ENCODE measurements at regions not wholly inside any gene's neighbourhood (a gene's known extent, or its start where the extent isn't known, plus 50 kb on each side); places are given as distances from the start of the nearest gene placed in this dataset.

- DNase-seq (no peak), ATAC-seq (no peak)
- no peaks in the 10 kb centered on the region for H3K9me3 Mint-ChIP-seq
- H3K27me3 Mint-ChIP-seq: peaks cover 3% of the 10 kb centered on the region
- H3K4me3 Mint-ChIP-seq: no peak overlapping the region
- ChIA-PET POLR2A (no interaction called here), CTCF (no interaction called here)
- no peaks in the 10 kb centered on the region for H3K36me3 Mint-ChIP-seq (ENCODE audit: low read depth)
- no peak for TF ChIP-seq CTCF (IDR thresholded peaks at IDR 0.05)
- intact Hi-C loops (cut with micrococcal nuclease): no loop called here
- H3K27ac Mint-ChIP-seq: no peak overlapping the region
- H3K4me1 Mint-ChIP-seq (ENCODE audit: low read depth): no peaks in the 10 kb centered on the region
These were observed 468.0 kb downstream of the EPM2A start for GRCh38 chr6:145267076-145267867.

- Mint-ChIP-seq H3K4me1 (ENCODE audit: low read depth) (no peaks in the 10 kb centered on the region), H3K36me3 (ENCODE audit: low read depth) (no peaks in the 10 kb centered on the region), H3K27ac (no peak overlapping the region), H3K4me3 (no peak overlapping the region), H3K9me3 (no peaks in the 10 kb centered on the region), H3K27me3 (peaks cover 3% of the 10 kb centered on the region)
- intact Hi-C loops (cut with micrococcal nuclease): no loop called here
- ATAC-seq (no peak), DNase-seq (no peak)
- CTCF ChIA-PET: no interaction called here
- no peak for TF ChIP-seq CTCF (IDR thresholded peaks at IDR 0.05)
- POLR2A ChIA-PET: no interaction called here
These were observed 464.9 kb downstream of the EPM2A start for GRCh38 chr6:145270464-145270863.

- DNase-seq (no peak), ATAC-seq (no peak)
- H3K9me3 Mint-ChIP-seq: no peaks in the 10 kb centered on the region
- intact Hi-C loops (cut with micrococcal nuclease): no loop called here
- peaks cover 2% of the 10 kb centered on the region for H3K27me3 Mint-ChIP-seq
- CTCF ChIA-PET: no interaction called here
- no peaks in the 10 kb centered on the region for H3K36me3 Mint-ChIP-seq (ENCODE audit: low read depth)
- no peak overlapping the region for H3K27ac Mint-ChIP-seq
- no peak overlapping the region for H3K4me3 Mint-ChIP-seq
- H3K4me1 Mint-ChIP-seq (ENCODE audit: low read depth): no peaks in the 10 kb centered on the region
- POLR2A ChIA-PET: no interaction called here
- no peak for TF ChIP-seq CTCF (IDR thresholded peaks at IDR 0.05)
These were observed 464.3 kb downstream of the EPM2A start for GRCh38 chr6:145271040-145271439.

- Mint-ChIP-seq H3K27ac (no peak overlapping the region), H3K9me3 (no peaks in the 10 kb centered on the region), H3K36me3 (ENCODE audit: low read depth) (no peaks in the 10 kb centered on the region), H3K27me3 (peaks cover 2% of the 10 kb centered on the region), H3K4me1 (ENCODE audit: low read depth) (no peaks in the 10 kb centered on the region), H3K4me3 (no peak overlapping the region)
- TF ChIP-seq CTCF (IDR thresholded peaks at IDR 0.05): no peak
- intact Hi-C loops (cut with micrococcal nuclease): no loop called here
- DNase-seq (no peak), ATAC-seq (no peak)
- POLR2A ChIA-PET: no interaction called here
- CTCF ChIA-PET: no interaction called here
These were observed 463.7 kb downstream of the EPM2A start for GRCh38 chr6:145271577-145271976.

- no peaks in the 10 kb centered on the region for H3K9me3 Mint-ChIP-seq
- no peaks in the 10 kb centered on the region for H3K4me1 Mint-ChIP-seq (ENCODE audit: low read depth)
- intact Hi-C loops (cut with micrococcal nuclease): no loop called here
- H3K27me3 Mint-ChIP-seq: peaks cover 2% of the 10 kb centered on the region
- H3K36me3 Mint-ChIP-seq (ENCODE audit: low read depth): no peaks in the 10 kb centered on the region
- POLR2A ChIA-PET: no interaction called here
- H3K27ac Mint-ChIP-seq: no peak overlapping the region
- no peak overlapping the region for H3K4me3 Mint-ChIP-seq
- CTCF ChIA-PET: no interaction called here
- no peak for TF ChIP-seq CTCF (IDR thresholded peaks at IDR 0.05)
- no peak for DNase-seq
- no peak for ATAC-seq
These were observed 463.1 kb downstream of the EPM2A start for GRCh38 chr6:145272246-145272645.
